ENCODE measurements at regions not wholly inside any gene's neighbourhood (a gene's known extent, or its start where the extent isn't known, plus 50 kb on each side); places are given as distances from the start of the nearest gene placed in this dataset.

DNA sequence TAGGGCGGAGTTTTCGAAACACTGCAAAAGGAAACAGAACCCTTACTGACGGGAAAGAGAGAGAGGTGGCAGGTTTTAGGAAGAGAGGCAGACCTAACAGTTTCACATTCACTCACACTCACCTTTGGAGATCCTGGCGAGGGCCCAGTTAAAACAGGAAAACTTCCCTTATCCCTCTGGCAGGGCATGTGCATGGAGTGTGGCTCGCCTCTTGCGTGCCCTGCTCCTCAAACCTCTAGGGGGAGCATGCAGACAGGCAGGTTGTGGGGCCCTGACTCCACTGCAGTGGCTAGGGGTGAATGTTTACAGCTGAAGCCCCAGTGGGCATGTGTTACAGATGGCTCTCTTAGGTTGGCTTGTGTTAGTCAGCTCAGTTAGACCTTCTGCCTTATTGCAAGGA is 451.5 kb downstream of the UBE2NL start (continued):
- TF ChIP-seq, protein P1, sequence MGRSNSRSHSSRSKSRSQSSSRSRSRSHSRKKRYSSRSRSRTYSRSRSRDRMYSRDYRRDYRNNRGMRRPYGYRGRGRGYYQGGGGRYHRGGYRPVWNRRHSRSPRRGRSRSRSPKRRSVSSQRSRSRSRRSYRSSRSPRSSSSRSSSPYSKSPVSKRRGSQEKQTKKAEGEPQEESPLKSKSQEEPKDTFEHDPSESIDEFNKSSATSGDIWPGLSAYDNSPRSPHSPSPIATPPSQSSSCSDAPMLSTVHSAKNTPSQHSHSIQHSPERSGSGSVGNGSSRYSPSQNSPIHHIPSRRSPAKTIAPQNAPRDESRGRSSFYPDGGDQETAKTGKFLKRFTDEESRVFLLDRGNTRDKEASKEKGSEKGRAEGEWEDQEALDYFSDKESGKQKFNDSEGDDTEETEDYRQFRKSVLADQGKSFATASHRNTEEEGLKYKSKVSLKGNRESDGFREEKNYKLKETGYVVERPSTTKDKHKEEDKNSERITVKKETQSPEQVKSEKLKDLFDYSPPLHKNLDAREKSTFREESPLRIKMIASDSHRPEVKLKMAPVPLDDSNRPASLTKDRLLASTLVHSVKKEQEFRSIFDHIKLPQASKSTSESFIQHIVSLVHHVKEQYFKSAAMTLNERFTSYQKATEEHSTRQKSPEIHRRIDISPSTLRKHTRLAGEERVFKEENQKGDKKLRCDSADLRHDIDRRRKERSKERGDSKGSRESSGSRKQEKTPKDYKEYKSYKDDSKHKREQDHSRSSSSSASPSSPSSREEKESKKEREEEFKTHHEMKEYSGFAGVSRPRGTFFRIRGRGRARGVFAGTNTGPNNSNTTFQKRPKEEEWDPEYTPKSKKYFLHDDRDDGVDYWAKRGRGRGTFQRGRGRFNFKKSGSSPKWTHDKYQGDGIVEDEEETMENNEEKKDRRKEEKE (IDR thresholded peaks at IDR 0.05; ENCODE audit: borderline replicate concordance in 1 of 2, control insufficient read depth in 1 of 2, low read depth in 2 of 2, low read length in 1 of 2): no peak
- TF ChIP-seq CBX2 (IDR thresholded peaks at IDR 0.05; ENCODE audit: insufficient read depth, low read length, poor library complexity, severe bottlenecking): no peak
- TF ChIP-seq, protein P2, sequence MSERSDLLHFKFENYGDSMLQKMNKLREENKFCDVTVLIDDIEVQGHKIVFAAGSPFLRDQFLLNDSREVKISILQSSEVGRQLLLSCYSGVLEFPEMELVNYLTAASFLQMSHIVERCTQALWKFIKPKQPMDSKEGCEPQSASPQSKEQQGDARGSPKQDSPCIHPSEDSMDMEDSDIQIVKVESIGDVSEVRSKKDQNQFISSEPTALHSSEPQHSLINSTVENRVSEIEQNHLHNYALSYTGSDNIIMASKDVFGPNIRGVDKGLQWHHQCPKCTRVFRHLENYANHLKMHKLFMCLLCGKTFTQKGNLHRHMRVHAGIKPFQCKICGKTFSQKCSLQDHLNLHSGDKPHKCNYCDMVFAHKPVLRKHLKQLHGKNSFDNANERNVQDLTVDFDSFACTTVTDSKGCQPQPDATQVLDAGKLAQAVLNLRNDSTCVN (CRISPR knock-in tag; IDR thresholded peaks at IDR 0.05): no peak
- no peak for TF ChIP-seq TCFL5 (CRISPR knock-in tag; conservative IDR thresholded peaks at IDR 0.05)
- no peak for TF ChIP-seq BRD4 (IDR thresholded peaks at IDR 0.05)

DNA sequence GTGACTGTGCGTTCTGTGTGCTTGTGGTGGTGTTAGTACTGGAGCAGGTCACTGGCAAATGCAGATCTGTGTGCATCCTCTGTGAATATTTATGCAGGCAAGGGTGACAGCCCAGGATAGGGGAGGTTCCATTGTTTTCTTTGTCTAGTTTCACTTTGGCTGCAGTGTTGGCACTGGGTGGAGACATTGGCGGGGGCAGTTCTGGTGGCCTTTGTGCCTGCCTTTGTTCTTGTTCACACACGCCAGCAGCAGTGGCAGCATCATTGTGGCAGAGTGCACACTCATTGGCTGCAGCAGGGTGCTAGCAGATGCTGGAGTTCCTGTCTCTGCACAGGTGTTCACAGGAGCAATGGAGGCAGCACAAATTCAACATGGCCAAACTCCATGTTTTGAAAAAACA is 495.3 kb downstream of the UBE2NL start:
- Histone ChIP-seq H3K4me2 (ENCODE audit: insufficient read depth, low read length) (no peak overlapping the region), H4K20me1 (replicated peaks; ENCODE audit: control insufficient read depth, insufficient read depth, low read length) (no peaks in the 10 kb centered on the region), H3K9me1 (ENCODE audit: control insufficient read depth, insufficient read depth, low read length) (no peaks in the 10 kb centered on the region), H3K79me2 (ENCODE audit: control insufficient read depth, insufficient read depth, low read length) (no peaks in the 10 kb centered on the region), H3K9me3 (replicated peaks; ENCODE audit: control insufficient read depth, insufficient read depth, low read depth, low read length) (no peaks in the 10 kb centered on the region), H3K36me3 (ENCODE audit: control insufficient read depth, insufficient read depth, low read length) (no peaks in the 10 kb centered on the region), H2AFZ (ENCODE audit: low read depth, low read length) (no peak overlapping the region), H3K9ac (ENCODE audit: insufficient read depth in 1 of 2, low read depth in 2 of 2, low read length in 2 of 2) (no peak overlapping the region), H3K27ac (ENCODE audit: extremely low read depth, low read depth, low read length) (no peak overlapping the region), H3K4me1 (replicated peaks in 1 of 2; ENCODE audit: control insufficient read depth in 2 of 2, insufficient read depth in 2 of 2, low read length in 2 of 2) (no peaks in the 10 kb centered on the region), H3K4me3 (no peak overlapping the region), H3K27me3 (ENCODE audit: control insufficient read depth in 2 of 2, insufficient read depth in 2 of 2, low read length in 2 of 2) (no peaks in the 10 kb centered on the region)
- in situ Hi-C loops (cut with MboI) (no loop called here), intact Hi-C loops (cut with micrococcal nuclease) (no loop called here)
- no TSS peak for BruUV-seq (replicated peaks)
- ChIA-PET CTCF (ENCODE audit: low intra/inter-chr PET ratio) (no interaction called here), POLR2A (no interaction called here)
- TF ChIP-seq KAT7 (CRISPR knock-in tag; IDR thresholded peaks at IDR 0.05; ENCODE audit: borderline replicate concordance) (no peak), GTF2E2 (tag; IDR thresholded peaks at IDR 0.05) (no peak)
- 0% methylated on average over 2 of the region's 3 CpGs for WGBS (ENCODE audit: insufficient coverage, low coverage, missing lambda C conversion rate)
- no peak for ATAC-seq
- no peak for DNase-seq (ENCODE audit: extremely low read depth in 1 of 4, low spot score in 3 of 4)
- no peak for FAIRE-seq
